ENCODE measurements at regions not wholly inside any gene's neighbourhood (a gene's known extent, or its start where the extent isn't known, plus 50 kb on each side); places are given as distances from the start of the nearest gene placed in this dataset.

DNA sequence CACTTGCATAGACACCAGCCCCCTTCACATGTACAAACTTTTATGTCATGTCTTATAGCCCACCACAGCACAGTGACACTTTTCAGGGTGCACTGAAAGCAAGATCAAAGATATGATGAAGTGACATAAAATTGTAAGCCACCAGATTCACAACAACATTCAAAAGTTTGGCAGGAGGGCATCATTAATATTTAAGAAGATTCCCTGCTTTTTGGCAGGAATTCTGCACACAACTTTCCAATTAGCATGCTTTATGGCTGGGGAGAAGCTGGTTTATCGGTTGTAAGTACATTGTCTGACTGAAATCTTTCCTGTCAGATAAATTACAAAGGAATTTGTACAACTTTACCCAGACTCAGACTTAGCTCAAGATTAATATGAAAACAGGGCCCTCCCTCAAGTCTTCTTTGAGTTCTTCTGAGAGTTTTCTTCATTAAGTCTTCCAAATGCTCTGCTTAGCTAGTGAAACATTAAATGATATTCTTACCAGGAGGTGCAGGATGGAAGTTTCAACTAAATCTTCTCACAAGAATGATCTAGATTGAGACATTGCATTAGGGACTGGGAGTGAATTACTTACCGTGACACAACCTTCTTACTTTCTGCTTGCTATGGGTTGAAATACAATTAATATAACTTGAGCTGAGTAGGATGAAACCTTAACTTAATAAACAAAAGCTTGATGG is 523.8 kb downstream of the PPARGC1A start:
- no peak for DNase-seq (ENCODE audit: extremely low spot score)
- Histone ChIP-seq H3K36me3 (no peaks in the 10 kb centered on the region), H3K27ac (replicated peaks in 1 of 4) (no peak overlapping the region), H3K4me3 (no peak overlapping the region), H3K9me3 (no peaks in the 10 kb centered on the region), H3K27me3 (no peaks in the 10 kb centered on the region), H3K4me1 (peaks cover 0 to 8% (median 1%) of the 10 kb centered on the region in 4 donors)
- WGBS: 85% methylated on average over 2 of the region's 2 CpGs
- intact Hi-C loops (cut with DNase I): no loop called here
- TF ChIP-seq EP300 (IDR thresholded peaks at IDR 0.05): no peak

- WGBS: 63% methylated on average over 2 of the region's 2 CpGs
- Histone ChIP-seq H3K27ac (replicated peaks in 1 of 4) (no peak overlapping the region), H3K27me3 (no peaks in the 10 kb centered on the region), H3K9me3 (no peaks in the 10 kb centered on the region), H3K4me1 (peaks cover 0 to 8% (median 1%) of the 10 kb centered on the region in 4 donors), H3K4me3 (no peak overlapping the region), H3K36me3 (no peaks in the 10 kb centered on the region)
- TF ChIP-seq EP300 (IDR thresholded peaks at IDR 0.05): no peak
- no peak for TF ChIP-seq POLR2A (IDR thresholded peaks at IDR 0.05; ENCODE audit: low read depth)
- TF ChIP-seq, protein P1, sequence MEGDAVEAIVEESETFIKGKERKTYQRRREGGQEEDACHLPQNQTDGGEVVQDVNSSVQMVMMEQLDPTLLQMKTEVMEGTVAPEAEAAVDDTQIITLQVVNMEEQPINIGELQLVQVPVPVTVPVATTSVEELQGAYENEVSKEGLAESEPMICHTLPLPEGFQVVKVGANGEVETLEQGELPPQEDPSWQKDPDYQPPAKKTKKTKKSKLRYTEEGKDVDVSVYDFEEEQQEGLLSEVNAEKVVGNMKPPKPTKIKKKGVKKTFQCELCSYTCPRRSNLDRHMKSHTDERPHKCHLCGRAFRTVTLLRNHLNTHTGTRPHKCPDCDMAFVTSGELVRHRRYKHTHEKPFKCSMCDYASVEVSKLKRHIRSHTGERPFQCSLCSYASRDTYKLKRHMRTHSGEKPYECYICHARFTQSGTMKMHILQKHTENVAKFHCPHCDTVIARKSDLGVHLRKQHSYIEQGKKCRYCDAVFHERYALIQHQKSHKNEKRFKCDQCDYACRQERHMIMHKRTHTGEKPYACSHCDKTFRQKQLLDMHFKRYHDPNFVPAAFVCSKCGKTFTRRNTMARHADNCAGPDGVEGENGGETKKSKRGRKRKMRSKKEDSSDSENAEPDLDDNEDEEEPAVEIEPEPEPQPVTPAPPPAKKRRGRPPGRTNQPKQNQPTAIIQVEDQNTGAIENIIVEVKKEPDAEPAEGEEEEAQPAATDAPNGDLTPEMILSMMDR (IDR thresholded peaks at IDR 0.05): no peak
- intact Hi-C loops (cut with DNase I): no loop called here
- DNase-seq (ENCODE audit: extremely low spot score): no peak
Measured at GRCh38 chr4:23365086-23365485, 524.8 kb downstream of the PPARGC1A start.

DNA sequence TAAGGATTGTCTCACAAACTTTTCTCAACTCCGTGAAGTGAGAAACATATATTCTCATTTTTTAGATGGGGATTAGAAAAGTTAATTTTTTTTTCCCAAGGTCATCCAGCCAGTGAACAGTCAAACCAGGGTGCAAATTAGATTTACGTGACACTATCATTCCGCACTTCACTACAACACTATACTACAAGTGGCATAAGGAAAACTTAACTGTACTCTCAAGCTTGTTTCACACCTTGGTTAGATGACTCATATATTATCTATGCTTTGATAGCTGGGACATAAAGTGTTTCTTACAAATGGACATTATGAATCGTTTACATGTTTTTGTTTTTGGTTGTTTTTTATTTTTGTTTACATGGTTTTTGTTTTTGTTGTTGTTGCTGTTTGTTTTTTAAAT is 525.7 kb downstream of the PPARGC1A start:
- H3K9me3 ChIP-seq: no peaks in the 10 kb centered on the region
- no peaks in the 10 kb centered on the region for H3K27me3 ChIP-seq
- no peak for DNase-seq (ENCODE audit: extremely low spot score)
- H3K27ac ChIP-seq (replicated peaks in 1 of 4): no peak overlapping the region
- intact Hi-C loops (cut with DNase I): no loop called here
- peaks cover 0 to 5% (median 1%) of the 10 kb centered on the region in 4 donors for H3K4me1 ChIP-seq
- WGBS: 95% methylated on average over 4 of the region's 4 CpGs
- no peak for TF ChIP-seq POLR2AphosphoS5 (IDR thresholded peaks at IDR 0.05)
- TF ChIP-seq EP300 (IDR thresholded peaks at IDR 0.05): no peak
- TF ChIP-seq, protein P1 (IDR thresholded peaks at IDR 0.05): no peak
- no peak overlapping the region for H3K4me3 ChIP-seq
- H3K36me3 ChIP-seq: no peaks in the 10 kb centered on the region

- Histone ChIP-seq H3K4me1 (no peaks in the 10 kb centered on the region), H3K4me3 (no peak overlapping the region), H3K9me3 (no peaks in the 10 kb centered on the region), H3K27me3 (no peaks in the 10 kb centered on the region), H3K27ac (replicated peaks in 1 of 4) (no peak overlapping the region), H3K36me3 (no peaks in the 10 kb centered on the region)
- TF ChIP-seq EP300 (IDR thresholded peaks at IDR 0.05) (no peak), POLR2A (IDR thresholded peaks at IDR 0.05; ENCODE audit: low read depth) (no peak)
- TF ChIP-seq, protein P1 (IDR thresholded peaks at IDR 0.05): no peak
- 96% methylated on average over 3 of the region's 9 CpGs for WGBS
- DNase-seq (ENCODE audit: extremely low spot score): no peak
- intact Hi-C loops (cut with DNase I): no loop called here
Measured at GRCh38 chr4:23361453-23361852, 528.4 kb downstream of the PPARGC1A start.

- no peaks in the 10 kb centered on the region for H3K4me1 ChIP-seq
- intact Hi-C loops (cut with DNase I): no loop called here
- no peaks in the 10 kb centered on the region for H3K36me3 ChIP-seq
- no peaks in the 10 kb centered on the region for H3K27me3 ChIP-seq
- no peak overlapping the region for H3K27ac ChIP-seq (replicated peaks in 1 of 4)
- TF ChIP-seq, protein P1 (IDR thresholded peaks at IDR 0.05): no peak
- no peak for TF ChIP-seq EP300 (IDR thresholded peaks at IDR 0.05)
- TF ChIP-seq POLR2A (IDR thresholded peaks at IDR 0.05; ENCODE audit: low read depth): no peak
- no peak for TF ChIP-seq POLR2AphosphoS5 (IDR thresholded peaks at IDR 0.05)
- DNase-seq (ENCODE audit: extremely low spot score): no peak
- H3K4me3 ChIP-seq: no peak overlapping the region
- 60% methylated on average over 1 of the region's 1 CpG for WGBS
- no peaks in the 10 kb centered on the region for H3K9me3 ChIP-seq
Measured at GRCh38 chr4:23360718-23361117, 529.1 kb downstream of the PPARGC1A start.

Data from esophagus muscularis mucosa (tissue), 4 donors.